ENCODE measurements at regions not wholly inside any gene's neighbourhood (a gene's known extent, or its start where the extent isn't known, plus 50 kb on each side); places are given as distances from the start of the nearest gene placed in this dataset.

- TF ChIP-seq CTCF (IDR thresholded peaks at IDR 0.05) (no peak), POLR2A (IDR thresholded peaks at IDR 0.05) (no peak), POLR2AphosphoS5 (IDR thresholded peaks at IDR 0.05) (no peak)
These were observed 103.6 kb upstream of the EDEM3 start for GRCh38 chr1:184858288-184858687.

Measured in prostate gland (tissue), 2 donors.